ENCODE measurements at regions not wholly inside any gene's neighbourhood (a gene's known extent, or its start where the extent isn't known, plus 50 kb on each side); places are given as distances from the start of the nearest gene placed in this dataset.
"Not testable (repeated sequence)": the region's sequence is repeated elsewhere in the genome, so short reads cannot be mapped to it uniquely, and the experiment has no call there.

- no peaks in the 10 kb centered on the region for H3K4me1 ChIP-seq
- DNase-seq (no peak), ATAC-seq (no peak)
- H3K36me3 ChIP-seq = no peaks in the 10 kb centered on the region
- H3K4me3 ChIP-seq = no peak overlapping the region
- no peak for TF ChIP-seq CTCF (IDR thresholded peaks at IDR 0.05)
- intact Hi-C loops (cut with DNase I) = no loop called here
- H3K27ac ChIP-seq = no peak overlapping the region
- H3K27me3 ChIP-seq = no peaks in the 10 kb centered on the region
- no peaks in the 10 kb centered on the region for H3K9me3 ChIP-seq
Measured at GRCh38 chr5:85967681-85968080, 650.1 kb upstream of the COX7C start.

- no peak overlapping the region for H3K4me3 ChIP-seq
- intact Hi-C loops (cut with DNase I) = no loop called here
- ATAC-seq = no peak
Measured at GRCh38 chr5:85972539-85972938, 645.2 kb upstream of the COX7C start.

GRCh38 chr5:85985167-85985566 is 632.6 kb upstream of the COX7C start:
- Histone ChIP-seq H3K9me3 (no peaks in the 10 kb centered on the region), H3K27me3 (no peaks in the 10 kb centered on the region), H3K36me3 (no peaks in the 10 kb centered on the region), H3K27ac (no peak overlapping the region), H3K4me1 (no peaks in the 10 kb centered on the region), H3K4me3 (no peak overlapping the region)
- DNase-seq = no peak
- intact Hi-C loops (cut with DNase I) = no loop called here
- ATAC-seq = no peak
- no peak for TF ChIP-seq CTCF (IDR thresholded peaks at IDR 0.05)

More at GRCh38 chr5:85972539-85972938, 645.2 kb upstream of the COX7C start:
- Histone ChIP-seq H3K4me1 (no peaks in the 10 kb centered on the region), H3K27ac (no peak overlapping the region), H3K9me3 (no peaks in the 10 kb centered on the region), H3K36me3 (no peaks in the 10 kb centered on the region), H3K27me3 (no peaks in the 10 kb centered on the region)
- no peak for TF ChIP-seq CTCF (IDR thresholded peaks at IDR 0.05)
- DNase-seq = no peak

- DNase-seq = no peak
- Histone ChIP-seq H3K27ac (no peak overlapping the region), H3K36me3 (no peaks in the 10 kb centered on the region), H3K27me3 (no peaks in the 10 kb centered on the region), H3K9me3 (no peaks in the 10 kb centered on the region), H3K4me3 (no peak overlapping the region), H3K4me1 (no peaks in the 10 kb centered on the region)
- TF ChIP-seq CTCF (IDR thresholded peaks at IDR 0.05) = no peak
- ATAC-seq = no peak
- intact Hi-C loops (cut with DNase I) = loop anchor here (2.0 kb wide), 1 partner anchor 30 kb away; no protein-coding TSS in a partner anchor
Measured at GRCh38 chr5:85990998-85991397, 626.7 kb upstream of the COX7C start.

GRCh38 chr5:85994653-85995052 is 623.1 kb upstream of the COX7C start:
- H3K4me1 ChIP-seq; H3K4me3 ChIP-seq; H3K27ac ChIP-seq; ATAC-seq; intact Hi-C loops (cut with DNase I); H3K9me3 ChIP-seq; DNase-seq; H3K27me3 ChIP-seq; H3K36me3 ChIP-seq: not testable (repeated sequence)

- no peak for DNase-seq
- no peak for ATAC-seq
- no peaks in the 10 kb centered on the region for H3K4me1 ChIP-seq
- no peak for TF ChIP-seq CTCF (IDR thresholded peaks at IDR 0.05)
- intact Hi-C loops (cut with DNase I) = no loop called here
- H3K9me3 ChIP-seq = no peaks in the 10 kb centered on the region
- H3K36me3 ChIP-seq = no peaks in the 10 kb centered on the region
- H3K27me3 ChIP-seq = no peaks in the 10 kb centered on the region
- no peak overlapping the region for H3K27ac ChIP-seq
- H3K4me3 ChIP-seq = no peak overlapping the region
Measured at GRCh38 chr5:85998656-85999055, 619.1 kb upstream of the COX7C start.
